LHCN-M2 (cell line): ENCODE measurements at regions not wholly inside any gene's neighbourhood (a gene's known extent, or its start where the extent isn't known, plus 50 kb on each side); places are given as distances from the start of the nearest gene placed in this dataset.
"Not testable (repeated sequence)": the region's sequence is repeated elsewhere in the genome, so short reads cannot be mapped to it uniquely, and the experiment has no call there.

Experiments
- DNase-seq: peaks from one replicate; pipeline ENCODE4 v3.0.0-alpha.2; 2012; ENCODE audit warnings: low read depth

- no peak for DNase-seq
Measured at GRCh38 chr14:21781543-21781942, 107.9 kb upstream of the OR4E1 start.

GRCh38 chr14:21780429-21781084 is 106.9 kb upstream of the OR4E1 start:
- no peak for DNase-seq

GRCh38 chr14:21771671-21772070 is 98.1 kb upstream of the OR4E1 start:
- DNase-seq = no peak

DNA sequence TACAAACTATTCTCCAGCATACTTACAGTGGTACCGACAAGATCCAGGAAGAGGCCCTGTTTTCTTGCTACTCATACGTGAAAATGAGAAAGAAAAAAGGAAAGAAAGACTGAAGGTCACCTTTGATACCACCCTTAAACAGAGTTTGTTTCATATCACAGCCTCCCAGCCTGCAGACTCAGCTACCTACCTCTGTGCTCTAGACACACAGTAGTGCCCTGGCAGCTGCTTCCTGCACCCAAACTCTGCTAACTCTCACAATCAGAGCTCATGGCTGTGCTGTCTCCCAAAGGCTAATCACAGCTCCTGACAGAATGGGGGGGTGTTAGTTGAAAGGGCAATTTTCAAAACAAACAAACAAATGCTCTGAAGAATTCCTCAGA is 95.2 kb upstream of the OR4E1 start:
- no peak for DNase-seq

DNA sequence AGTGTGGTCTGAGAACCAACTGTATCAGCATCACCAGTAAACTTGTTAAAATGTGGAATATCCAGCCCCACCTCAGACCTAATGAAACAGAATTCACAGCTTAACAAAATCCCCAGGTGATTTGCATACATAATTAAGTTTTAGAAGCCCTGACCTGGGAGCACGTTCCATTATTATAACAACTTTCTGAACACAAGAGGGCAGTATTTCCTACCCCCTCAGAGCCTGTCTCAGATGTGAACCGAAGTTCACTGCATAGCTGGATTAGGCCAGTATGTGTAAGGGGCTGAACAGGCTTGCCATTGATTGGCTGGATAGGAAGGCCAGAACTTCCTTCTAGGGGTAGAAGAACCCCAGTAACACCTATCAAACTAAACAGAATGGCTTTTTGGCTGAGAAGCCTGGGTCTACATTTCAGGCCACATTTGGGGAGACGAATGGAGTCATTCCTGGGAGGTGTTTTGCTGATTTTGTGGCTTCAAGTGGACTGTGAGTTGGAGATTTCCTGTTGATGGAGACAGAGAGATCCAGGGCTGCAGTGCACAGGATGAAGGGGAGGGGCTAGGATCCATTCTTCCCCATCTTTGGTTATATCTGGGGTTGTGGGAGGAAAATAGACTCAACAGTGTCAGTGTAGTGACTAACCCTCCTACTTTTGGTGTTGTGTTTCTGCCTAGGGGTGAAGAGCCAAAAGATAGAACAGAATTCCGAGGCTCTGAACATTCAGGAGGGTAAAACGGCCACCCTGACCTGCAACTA is 94.7 kb upstream of the OR4E1 start:
- DNase-seq = peak; percentile 8

DNA sequence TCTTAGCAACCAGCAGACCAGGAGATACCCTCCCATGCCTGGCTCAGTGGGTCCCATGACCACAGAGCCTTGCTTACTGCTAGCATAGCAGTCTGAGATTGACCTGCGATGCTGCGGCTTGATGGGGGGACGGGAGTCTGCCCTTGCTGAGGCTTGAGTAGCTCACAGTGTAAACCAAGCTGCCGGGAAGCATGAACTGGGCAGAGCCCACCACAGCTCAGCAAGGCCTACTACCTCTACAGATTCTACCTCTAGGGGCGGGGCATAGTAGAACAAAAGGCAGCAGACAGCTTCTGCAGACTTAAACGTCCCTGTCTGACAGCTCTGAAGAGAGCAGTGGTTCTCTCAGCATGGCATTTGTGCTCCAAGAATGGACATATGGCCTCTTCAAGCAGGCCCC is 86.7 kb upstream of the OR4E1 start:
- not testable (repeated sequence) for DNase-seq

GRCh38 chr14:21749306-21749868 is 75.8 kb upstream of the OR4E1 start:
- DNase-seq = no peak

GRCh38 chr14:21748869-21749303 is 75.3 kb upstream of the OR4E1 start:
- DNase-seq = peak; percentile 42

DNA sequence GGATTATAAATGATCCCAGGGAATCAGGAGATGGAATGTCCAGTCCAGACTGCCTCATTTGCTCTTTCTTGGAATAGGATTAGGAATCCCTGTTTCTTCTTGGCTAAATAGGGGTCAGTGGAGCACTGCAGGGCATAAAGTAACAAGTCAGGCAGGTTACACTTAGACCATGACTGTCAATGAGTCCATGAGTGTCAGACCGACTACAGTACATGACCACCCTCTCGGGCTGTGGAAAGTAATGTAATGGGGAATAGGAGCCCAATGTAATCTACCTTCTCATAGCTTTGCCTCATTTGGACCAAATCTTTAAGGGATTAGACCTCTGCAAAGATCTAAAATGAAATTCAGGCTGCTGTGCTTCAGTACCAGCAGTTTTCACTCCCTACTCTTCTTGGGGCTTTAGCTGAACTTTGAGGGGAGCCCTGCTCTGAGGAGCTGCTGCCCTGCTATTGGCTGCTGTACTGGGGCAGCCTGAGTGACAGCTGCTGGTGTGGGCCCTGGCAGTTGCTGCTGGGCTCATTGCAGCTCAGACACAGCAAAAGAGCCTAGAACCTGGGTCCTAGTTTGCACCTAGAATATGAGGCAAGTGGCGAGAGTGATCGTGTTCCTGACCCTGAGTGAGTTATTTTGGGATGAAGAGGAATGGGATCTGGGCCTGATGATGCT is 62.2 kb upstream of the OR4E1 start:
- no peak for DNase-seq

DNA sequence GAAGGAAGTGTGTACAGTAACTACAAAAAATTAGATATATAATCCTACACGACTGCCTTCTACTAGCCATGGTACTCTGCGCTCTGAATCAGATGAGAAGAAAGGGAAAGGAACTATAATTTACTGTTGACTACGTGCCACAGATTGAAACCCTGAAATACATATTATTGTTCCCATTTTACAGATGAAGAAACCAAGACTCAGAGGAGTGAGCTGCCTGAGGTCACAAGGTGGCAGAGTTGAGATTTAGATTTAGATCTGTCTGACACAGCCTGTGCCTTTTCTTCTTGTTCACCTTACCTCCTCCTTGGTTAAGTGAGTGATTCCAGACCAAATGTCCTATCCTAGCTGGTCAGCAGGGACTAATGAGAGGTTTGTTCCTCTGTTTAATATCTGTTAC is 61.6 kb upstream of the OR4E1 start:
- DNase-seq = no peak

DNA sequence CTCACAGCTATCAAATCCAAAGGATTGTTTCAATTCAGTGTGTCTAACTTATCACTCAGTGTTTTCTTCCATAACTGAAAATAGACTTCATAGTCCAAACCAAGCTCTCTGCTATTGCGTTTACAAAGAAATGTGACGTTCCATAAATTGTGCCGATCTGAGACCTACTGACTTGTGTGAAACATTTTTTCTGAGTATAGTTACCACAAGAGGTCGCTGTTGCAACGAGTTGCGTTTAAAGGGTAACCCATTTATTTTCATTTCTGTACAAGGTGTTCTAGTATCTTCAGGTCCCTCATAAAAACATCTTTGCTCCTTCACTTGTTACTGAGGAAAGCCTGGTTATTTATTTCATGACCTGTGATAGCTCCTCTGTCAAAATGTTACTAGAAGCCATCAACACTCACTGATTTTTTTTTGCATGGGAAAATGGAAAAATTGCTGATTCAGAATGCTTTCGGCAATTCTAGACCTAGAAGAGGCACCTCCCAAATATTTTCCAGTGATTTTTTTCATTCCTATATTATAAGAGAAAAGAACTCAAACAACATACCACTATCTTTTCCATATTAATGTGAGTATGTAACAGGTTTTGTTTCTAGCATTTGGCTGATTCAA is 60.9 kb upstream of the OR4E1 start:
- DNase-seq = peak; percentile 46

DNA sequence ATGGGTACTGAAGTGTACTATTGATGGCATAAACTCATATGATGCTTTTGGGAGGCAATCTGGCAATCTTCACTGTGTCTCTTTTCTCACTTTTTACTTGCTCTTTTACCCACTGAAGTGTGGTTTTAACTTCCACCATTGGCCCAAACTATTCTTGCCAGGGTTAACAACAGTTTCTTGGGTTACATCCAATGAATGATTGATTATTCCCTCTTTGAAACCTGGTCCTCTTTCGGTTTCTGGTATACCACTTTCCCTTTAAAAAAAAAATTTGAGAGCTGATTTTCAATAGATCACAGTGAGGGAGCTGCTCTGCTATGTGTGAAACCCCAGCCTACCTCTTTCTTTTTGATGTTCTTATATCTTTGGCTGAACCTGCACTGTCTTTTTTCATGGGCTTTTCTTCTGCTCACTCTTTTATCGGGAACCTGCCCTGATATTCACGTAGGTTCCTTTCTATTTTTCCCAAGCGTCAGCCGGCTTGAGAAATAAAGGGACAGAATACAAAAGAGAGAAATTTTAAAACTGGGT is 56.1 kb upstream of the OR4E1 start:
- no peak for DNase-seq

- DNase-seq = no peak
Measured at GRCh38 chr14:21725250-21725649, 51.6 kb upstream of the OR4E1 start.

GRCh38 chr14:21724090-21724973 is 50.7 kb upstream of the OR4E1 start:
- no peak for DNase-seq

- DNase-seq = peak; percentile 25
Measured at GRCh38 chr14:21723431-21724045, 49.9 kb upstream of the OR4E1 start.
